GM12892 (cell line): ENCODE measurements at regions not wholly inside any gene's neighbourhood (a gene's known extent, or its start where the extent isn't known, plus 50 kb on each side); places are given as distances from the start of the nearest gene placed in this dataset.

Experiments used
- POLR2A ChIP-seq: IDR thresholded peaks from 2 replicates; pipeline ENCODE4 v1.6.1; 2011; ENCODE audit warnings: low read depth, low read length, control low read depth
- POLR2AphosphoS5 ChIP-seq: IDR thresholded peaks from 2 replicates; pipeline ENCODE4 v1.6.1; 2011; ENCODE audit warnings: low read depth, low read length, control low read depth
- TAF1 ChIP-seq: IDR thresholded peaks from 2 replicates; pipeline ENCODE4 v1.6.1; 2011; ENCODE audit warnings: low read depth, mild to moderate bottlenecking, control low read depth, low read length, borderline replicate concordance

GRCh38 chr2:146458585-146458984, 1386.2 kb upstream of the ACVR2A start:
- TF ChIP-seq POLR2A (no peak), POLR2AphosphoS5 (no peak), TAF1 (no peak)
